ENCODE measurements at regions not wholly inside any gene's neighbourhood (a gene's known extent, or its start where the extent isn't known, plus 50 kb on each side); places are given as distances from the start of the nearest gene placed in this dataset.

DNA sequence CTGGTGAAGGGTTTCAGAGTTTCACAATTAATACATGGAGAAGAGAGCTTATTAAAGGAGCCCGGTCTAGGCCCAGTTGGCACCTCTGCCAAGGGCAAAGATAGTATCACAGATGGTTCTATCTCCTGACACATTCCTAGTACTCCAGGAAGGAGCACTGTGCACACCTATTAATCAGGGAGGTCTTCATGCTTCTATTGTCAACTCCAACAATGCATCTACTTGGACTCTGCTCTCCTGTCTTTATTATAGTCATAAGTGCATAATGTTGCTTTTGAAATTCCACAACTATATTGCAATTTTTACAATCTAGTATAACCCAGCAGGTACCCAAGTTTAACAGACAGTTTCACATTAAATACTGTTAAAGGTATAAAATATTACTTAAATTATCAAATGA lies 174.5 kb upstream of the TSC22D1 start (continued):
- TF ChIP-seq PREB (CRISPR knock-in tag; IDR thresholded peaks at IDR 0.05), result no peak

DNA sequence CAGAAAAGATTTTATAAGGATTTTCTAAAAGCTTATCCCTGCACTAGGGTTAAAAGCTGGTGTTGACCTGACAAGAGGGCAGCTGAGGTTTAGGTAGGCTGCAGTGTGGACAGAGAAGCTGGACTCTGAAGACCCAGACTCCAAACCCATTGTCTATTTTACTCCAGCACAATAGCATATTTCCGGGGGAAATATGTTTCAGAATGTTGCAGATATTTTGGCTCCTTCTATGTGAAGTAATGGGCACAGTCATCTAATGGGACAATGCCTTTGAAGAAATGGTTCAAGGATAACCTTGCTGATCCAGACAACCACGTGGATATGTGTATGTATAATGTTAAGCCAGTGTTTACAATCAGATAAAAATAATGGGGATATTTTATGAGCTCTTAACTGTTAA lies 173.8 kb upstream of the TSC22D1 start:
- Histone ChIP-seq H3K9me3 (replicated peaks; ENCODE audit: control insufficient read depth, insufficient read depth, low read depth, low read length) (no peaks in the 10 kb centered on the region), H3K9ac (ENCODE audit: insufficient read depth in 1 of 2, low read depth in 2 of 2, low read length in 2 of 2) (no peak overlapping the region), H3K36me3 (ENCODE audit: control insufficient read depth, insufficient read depth, low read length) (no peaks in the 10 kb centered on the region), H3K27me3 (ENCODE audit: control insufficient read depth in 2 of 2, insufficient read depth in 2 of 2, low read length in 2 of 2) (no peaks in the 10 kb centered on the region; a peak in 2 of 5 replicates), H2AFZ (ENCODE audit: low read depth, low read length) (no peak overlapping the region), H4K20me1 (replicated peaks; ENCODE audit: control insufficient read depth, insufficient read depth, low read length) (no peaks in the 10 kb centered on the region), H3K9me1 (ENCODE audit: control insufficient read depth, insufficient read depth, low read length) (no peaks in the 10 kb centered on the region), H3K79me2 (ENCODE audit: control insufficient read depth, insufficient read depth, low read length) (no peaks in the 10 kb centered on the region), H3K4me2 (ENCODE audit: insufficient read depth, low read length) (no peak overlapping the region), H3K4me3 (no peak overlapping the region), H3K27ac (ENCODE audit: extremely low read depth, low read depth, low read length) (no peak overlapping the region), H3K4me1 (replicated peaks in 1 of 2; ENCODE audit: control insufficient read depth in 2 of 2, insufficient read depth in 2 of 2, low read length in 2 of 2) (no peaks in the 10 kb centered on the region)
- DNase-seq (ENCODE audit: extremely low read depth in 1 of 4, low spot score in 3 of 4) (no peak), ATAC-seq (no peak), FAIRE-seq (no peak)
- BruUV-seq (replicated peaks), result no TSS peak
- ChIA-PET POLR2A (no interaction called here), CTCF (ENCODE audit: low intra/inter-chr PET ratio) (no interaction called here)
- intact Hi-C loops (cut with micrococcal nuclease) (no loop called here), in situ Hi-C loops (cut with MboI) (no loop called here)
- 4% methylated on average over 2 of the region's 2 CpGs for WGBS (ENCODE audit: insufficient coverage, low coverage, missing lambda C conversion rate)
- TF ChIP-seq FOXJ2 (tag; IDR thresholded peaks at IDR 0.05), result no peak
- no peak for TF ChIP-seq MCM5 (IDR thresholded peaks at IDR 0.05; ENCODE audit: low read depth)
- no peak for TF ChIP-seq POLR2AphosphoS2 (IDR thresholded peaks at IDR 0.05; ENCODE audit: low read length)
- TF ChIP-seq TCF3 (CRISPR knock-in tag; IDR thresholded peaks at IDR 0.05), result no peak
- no peak for TF ChIP-seq ZBTB40 (IDR thresholded peaks at IDR 0.05)
- no peak for TF ChIP-seq ZBTB40 (CRISPR knock-in tag; IDR thresholded peaks at IDR 0.05)
- TF ChIP-seq, protein P1, sequence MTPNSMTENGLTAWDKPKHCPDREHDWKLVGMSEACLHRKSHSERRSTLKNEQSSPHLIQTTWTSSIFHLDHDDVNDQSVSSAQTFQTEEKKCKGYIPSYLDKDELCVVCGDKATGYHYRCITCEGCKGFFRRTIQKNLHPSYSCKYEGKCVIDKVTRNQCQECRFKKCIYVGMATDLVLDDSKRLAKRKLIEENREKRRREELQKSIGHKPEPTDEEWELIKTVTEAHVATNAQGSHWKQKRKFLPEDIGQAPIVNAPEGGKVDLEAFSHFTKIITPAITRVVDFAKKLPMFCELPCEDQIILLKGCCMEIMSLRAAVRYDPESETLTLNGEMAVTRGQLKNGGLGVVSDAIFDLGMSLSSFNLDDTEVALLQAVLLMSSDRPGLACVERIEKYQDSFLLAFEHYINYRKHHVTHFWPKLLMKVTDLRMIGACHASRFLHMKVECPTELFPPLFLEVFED (CRISPR knock-in tag; conservative IDR thresholded peaks at IDR 0.05), result no peak
- TF ChIP-seq, protein P2, sequence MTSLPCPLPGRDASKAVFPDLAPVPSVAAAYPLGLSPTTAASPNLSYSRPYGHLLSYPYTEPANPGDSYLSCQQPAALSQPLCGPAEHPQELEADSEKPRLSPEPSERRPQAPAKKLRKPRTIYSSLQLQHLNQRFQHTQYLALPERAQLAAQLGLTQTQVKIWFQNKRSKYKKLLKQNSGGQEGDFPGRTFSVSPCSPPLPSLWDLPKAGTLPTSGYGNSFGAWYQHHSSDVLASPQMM (CRISPR knock-in tag; IDR thresholded peaks at IDR 0.05), result no peak
- TF ChIP-seq NR4A1 (CRISPR knock-in tag; IDR thresholded peaks at IDR 0.05), result no peak
- no peak for TF ChIP-seq NR4A1 (tag; IDR thresholded peaks at IDR 0.05)
